ENCODE measurements at regions not wholly inside any gene's neighbourhood (a gene's known extent, or its start where the extent isn't known, plus 50 kb on each side); places are given as distances from the start of the nearest gene placed in this dataset.
"Not testable (repeated sequence)": the region's sequence is repeated elsewhere in the genome, so short reads cannot be mapped to it uniquely, and the experiment has no call there.

- no peak for DNase-seq (ENCODE audit: low read depth)
- no peak for TF ChIP-seq CTCF (IDR thresholded peaks at IDR 0.05; ENCODE audit: low read depth, low read length, missing control alignments)
- H3K4me3 ChIP-seq (ENCODE audit: low read depth, low read length) = no peak overlapping the region
Observed at GRCh38 chr2:133888107-133888506, 319.8 kb upstream of the NCKAP5 start.

GRCh38 chr2:133888621-133889219, 320.5 kb upstream of the NCKAP5 start:
- DNase-seq (ENCODE audit: low read depth) = no peak
- TF ChIP-seq CTCF (IDR thresholded peaks at IDR 0.05; ENCODE audit: low read depth, low read length, missing control alignments) = no peak

GRCh38 chr2:133892352-133892913, 324.2 kb upstream of the NCKAP5 start:
- no peak for DNase-seq (ENCODE audit: low read depth)
- no peak for TF ChIP-seq CTCF (IDR thresholded peaks at IDR 0.05; ENCODE audit: low read depth, low read length, missing control alignments)
- H3K4me3 ChIP-seq (ENCODE audit: low read depth, low read length) = no peak overlapping the region

More at GRCh38 chr2:133888621-133889219, 320.5 kb upstream of the NCKAP5 start:
- H3K4me3 ChIP-seq (ENCODE audit: low read depth, low read length) = no peak overlapping the region

- no peak for DNase-seq (ENCODE audit: low read depth)
- TF ChIP-seq CTCF (IDR thresholded peaks at IDR 0.05; ENCODE audit: low read depth, low read length, missing control alignments) = no peak
- H3K4me3 ChIP-seq (ENCODE audit: low read depth, low read length) = no peak overlapping the region
Observed at GRCh38 chr2:133894429-133894828, 326.2 kb upstream of the NCKAP5 start.

GRCh38 chr2:133897838-133898237, 329.6 kb upstream of the NCKAP5 start:
- not testable (repeated sequence) for H3K4me3 ChIP-seq (ENCODE audit: low read depth, low read length); DNase-seq (ENCODE audit: low read depth)

- TF ChIP-seq CTCF (IDR thresholded peaks at IDR 0.05; ENCODE audit: low read depth, low read length, missing control alignments) = no peak
- no peak for DNase-seq (ENCODE audit: low read depth)
- H3K4me3 ChIP-seq (ENCODE audit: low read depth, low read length) = no peak overlapping the region
Observed at GRCh38 chr2:133900909-133901308, 332.6 kb upstream of the NCKAP5 start.

GRCh38 chr2:133906396-133906795, 338.1 kb upstream of the NCKAP5 start:
- no peak for TF ChIP-seq CTCF (IDR thresholded peaks at IDR 0.05; ENCODE audit: low read depth, low read length, missing control alignments)
- DNase-seq (ENCODE audit: low read depth) = no peak
- no peak overlapping the region for H3K4me3 ChIP-seq (ENCODE audit: low read depth, low read length)

All from GM12864 (cell line).